Stimulated activated CD4-positive, alpha-beta T cell treated with anti-CD3 and anti-CD28 coated beads, TNF-alpha, amount 100 ng/mL, for 24 hours (primary cell): ENCODE measurements at regions not wholly inside any gene's neighbourhood (a gene's known extent, or its start where the extent isn't known, plus 50 kb on each side); places are given as distances from the start of the nearest gene placed in this dataset.
A peak's percentile ranks its signal among the peaks of the same experiment; 100 is the strongest.

ENCODE experiments used
- DNase-seq, 3 experiments: peaks; one replicate each; pipeline ENCODE4 v3.0.0-alpha.2; 2020; ENCODE audit warnings: low read depth in 3 of 3

DNA sequence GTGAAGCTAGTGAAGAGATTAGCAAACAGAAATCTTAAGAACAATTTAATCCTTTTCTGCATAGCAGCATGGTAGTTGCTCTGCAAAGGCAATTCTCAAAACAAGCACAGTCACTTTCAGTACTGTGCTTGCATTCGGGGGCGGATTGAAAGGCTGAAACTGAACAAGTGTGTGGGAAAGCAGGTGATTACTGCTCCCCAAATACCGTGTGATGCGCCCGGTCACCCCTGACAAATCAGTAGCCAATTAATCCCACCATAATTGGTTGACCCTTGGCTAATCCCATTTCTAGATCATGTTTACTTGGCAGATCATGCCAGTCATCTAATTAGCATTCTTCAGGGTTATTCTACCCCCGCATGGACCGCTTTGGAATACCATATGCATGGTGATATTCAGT, 76.5 kb upstream of the ADRB1 start:
- no peak for DNase-seq

DNA sequence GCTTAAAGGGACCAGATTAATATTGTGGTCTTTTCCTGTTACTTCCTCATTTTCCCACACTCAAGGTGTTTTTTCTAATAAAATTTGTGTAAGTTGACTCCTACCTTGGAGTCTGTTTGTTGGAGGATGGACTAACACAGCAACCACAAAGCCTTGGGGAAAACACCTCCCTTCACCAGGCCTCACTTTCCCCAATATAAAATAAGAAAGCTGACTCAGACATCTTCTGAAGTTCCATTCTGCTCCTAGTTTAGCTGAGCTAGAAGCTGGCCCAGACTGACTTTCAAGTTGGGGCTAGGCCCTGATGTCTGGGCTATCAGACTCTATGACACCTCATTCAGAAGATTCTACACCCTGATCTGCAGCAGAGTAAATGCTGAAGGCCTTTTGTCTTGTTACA, 73.0 kb upstream of the ADRB1 start:
- DNase-seq: no peak

DNA sequence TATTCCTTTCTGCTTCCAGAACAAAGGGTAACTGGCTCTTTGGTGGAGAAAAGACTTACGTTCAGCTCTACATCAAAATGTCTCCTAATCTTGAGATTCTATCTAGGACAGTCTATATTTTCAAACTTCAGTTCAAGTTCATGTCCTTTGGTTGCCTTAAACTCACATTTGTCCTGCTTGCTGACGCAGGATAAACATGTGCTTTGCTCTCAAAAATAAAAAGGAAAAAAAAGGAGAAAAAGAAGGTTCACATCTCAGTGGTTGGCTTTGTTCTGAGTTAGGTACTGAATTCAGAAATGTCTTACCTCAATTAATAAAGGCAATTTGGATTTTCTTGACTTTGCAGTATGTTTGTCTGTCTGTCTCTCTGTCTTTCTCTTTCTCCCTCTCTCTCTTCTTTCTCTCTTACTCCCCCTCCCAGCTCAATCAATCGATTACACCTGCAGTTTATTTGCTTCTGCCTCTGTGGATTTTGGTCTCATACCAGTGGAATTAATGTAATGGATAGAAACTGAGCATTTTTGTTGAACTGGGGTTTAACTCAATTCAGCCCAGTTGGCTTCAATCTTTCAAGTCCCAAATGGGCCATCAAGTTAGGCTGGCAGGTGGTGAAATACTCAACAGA, 72.2 kb upstream of the ADRB1 start:
- no peak for DNase-seq

DNA sequence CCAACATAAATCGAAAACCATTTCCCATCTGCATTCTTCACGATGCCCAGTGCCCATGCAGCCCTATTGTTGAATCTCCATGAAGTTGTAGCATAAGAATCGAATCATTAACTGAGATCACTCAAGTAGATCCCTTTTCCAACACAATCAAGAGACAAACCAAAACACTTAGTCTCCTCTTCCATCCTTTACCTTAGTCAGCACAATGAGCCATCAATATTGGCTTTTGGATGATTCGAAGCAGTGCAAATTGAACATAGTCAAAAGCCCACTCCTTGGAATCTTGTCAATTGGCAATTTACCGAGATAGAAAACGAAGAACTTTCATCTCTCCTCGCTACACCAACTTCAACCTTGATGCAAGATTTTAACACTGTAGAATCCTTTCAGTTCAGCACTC, 66.5 kb upstream of the ADRB1 start:
- DNase-seq: no peak

DNA sequence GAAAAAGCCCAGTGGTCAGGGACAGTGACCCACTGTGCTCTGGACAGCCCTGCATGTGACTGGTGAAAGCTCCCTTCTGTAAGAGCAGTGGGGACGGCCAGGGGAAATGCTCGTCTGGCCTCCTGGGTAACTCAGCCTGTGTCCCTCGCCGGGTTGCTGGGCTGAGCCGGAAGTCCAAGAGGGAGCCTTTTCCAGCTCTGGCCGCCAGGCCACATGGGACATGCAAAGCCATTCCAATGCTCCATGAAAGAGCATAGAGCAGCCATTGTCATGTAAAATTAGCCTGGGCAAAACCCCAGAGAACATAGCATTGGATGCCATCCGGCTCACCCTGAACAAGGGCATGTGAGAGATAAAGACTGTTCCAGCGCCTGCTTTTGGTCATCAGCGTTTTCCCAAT, 64.9 kb upstream of the ADRB1 start:
- DNase-seq: no peak

DNA sequence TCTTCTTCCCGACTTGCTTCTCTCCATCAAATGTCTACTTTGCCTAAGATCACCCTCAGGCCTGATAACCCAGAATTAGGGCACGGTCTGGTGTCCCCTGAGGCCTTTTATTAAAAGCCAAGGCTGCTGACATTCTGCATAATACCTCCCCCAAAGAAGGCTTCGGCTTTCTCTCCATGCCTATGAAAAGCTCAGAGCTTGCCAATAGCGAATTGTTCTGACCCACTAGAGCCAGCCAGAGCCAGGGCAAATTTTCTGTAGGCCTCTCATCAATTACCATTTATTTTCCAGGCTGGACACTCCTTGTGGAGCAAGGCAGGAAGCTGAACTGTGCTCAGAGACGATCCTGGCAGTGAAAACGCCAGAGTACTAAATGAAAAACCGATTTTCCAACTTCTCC, 64.3 kb upstream of the ADRB1 start:
- DNase-seq: no peak

DNA sequence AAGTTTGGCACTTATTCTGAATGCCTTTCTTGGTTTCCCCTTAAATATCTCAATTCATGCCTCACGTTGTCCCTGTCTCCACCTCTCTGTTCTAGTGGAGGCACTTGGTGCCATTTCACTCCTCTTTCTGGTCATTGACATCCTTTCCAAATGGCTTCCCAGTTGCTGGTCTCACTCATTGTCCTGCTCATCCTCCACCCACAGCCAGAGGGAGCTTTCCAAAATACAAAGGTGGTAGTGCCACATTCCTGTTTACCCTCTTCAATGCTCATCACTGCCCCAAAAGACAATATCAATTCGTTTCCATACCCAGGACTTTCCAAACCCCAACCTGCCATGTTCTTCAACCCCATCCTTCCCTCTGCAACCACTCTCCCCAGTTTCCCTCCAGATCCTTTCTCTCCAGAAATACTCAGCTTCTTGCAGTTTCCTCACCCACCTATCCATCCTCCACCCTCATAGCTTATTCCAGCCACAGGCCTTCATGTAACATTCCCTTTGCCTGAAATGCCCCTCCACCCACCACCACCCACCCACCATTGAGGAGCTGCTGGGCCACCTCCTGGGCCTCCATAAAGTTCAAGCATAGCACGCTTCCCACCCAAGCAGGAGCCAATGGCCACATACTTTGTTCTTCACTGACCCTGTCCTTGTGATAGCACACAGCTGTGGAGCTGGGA, 63.1 kb upstream of the ADRB1 start:
- no peak for DNase-seq

DNA sequence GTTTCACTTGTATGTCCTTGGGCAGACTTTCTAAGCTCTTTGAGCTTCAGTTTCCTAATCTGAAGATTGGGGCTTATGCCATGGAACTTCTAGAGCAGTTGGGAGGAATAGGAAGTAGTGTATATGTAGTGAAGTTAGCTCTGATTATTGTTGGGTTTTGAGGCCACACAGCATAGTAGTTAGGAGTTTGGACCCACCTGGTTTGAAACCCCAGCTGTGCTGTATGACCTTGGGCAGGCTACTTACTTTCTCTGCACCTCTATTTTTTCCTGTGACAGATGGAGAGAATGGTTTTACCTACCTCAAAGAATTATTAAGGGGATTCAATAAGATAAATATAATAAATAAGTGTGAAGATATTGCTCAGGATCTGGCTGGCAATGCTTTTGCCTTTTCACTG, 61.4 kb upstream of the ADRB1 start:
- DNase-seq: no peak

DNA sequence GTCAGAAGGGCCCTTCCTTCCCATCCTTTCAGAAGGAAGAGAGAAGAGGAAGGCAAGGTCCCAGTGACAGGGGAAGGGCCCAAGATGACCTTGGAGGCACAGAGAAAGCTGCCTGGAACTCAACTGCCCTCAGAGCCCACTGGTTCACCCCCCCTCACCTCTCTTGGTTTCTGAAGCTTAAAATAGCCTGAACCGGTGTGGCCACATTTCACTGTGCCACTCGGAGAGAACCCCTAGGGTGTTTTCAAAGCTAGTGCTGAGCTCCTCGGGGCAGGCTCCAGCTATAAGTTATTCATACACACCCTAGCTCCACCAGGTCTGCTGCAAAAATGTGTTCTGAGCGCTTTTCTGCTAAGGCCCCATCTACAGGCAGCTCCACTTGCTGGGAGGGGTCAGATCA, 60.9 kb upstream of the ADRB1 start:
- DNase-seq: no peak

DNA sequence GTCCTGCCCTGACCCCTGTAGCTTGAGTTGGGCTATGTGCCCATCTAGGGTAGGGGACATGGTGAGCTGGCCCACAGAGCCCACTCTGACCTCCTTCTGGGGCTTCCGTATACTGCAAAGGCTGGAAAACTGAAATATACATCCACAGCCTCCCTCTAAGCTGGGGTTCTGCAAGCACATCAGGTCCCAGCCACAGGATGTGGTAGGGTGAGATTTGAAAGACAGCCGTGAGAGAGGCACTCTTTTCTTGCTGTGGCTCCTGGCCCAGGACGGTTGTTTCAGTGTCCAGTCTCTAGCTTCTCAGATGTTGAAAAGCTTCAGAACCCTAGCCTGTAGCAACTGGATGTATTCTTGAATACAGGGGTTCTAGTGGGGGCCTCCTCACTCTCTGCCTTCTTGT, 60.1 kb upstream of the ADRB1 start:
- no peak for DNase-seq

DNA sequence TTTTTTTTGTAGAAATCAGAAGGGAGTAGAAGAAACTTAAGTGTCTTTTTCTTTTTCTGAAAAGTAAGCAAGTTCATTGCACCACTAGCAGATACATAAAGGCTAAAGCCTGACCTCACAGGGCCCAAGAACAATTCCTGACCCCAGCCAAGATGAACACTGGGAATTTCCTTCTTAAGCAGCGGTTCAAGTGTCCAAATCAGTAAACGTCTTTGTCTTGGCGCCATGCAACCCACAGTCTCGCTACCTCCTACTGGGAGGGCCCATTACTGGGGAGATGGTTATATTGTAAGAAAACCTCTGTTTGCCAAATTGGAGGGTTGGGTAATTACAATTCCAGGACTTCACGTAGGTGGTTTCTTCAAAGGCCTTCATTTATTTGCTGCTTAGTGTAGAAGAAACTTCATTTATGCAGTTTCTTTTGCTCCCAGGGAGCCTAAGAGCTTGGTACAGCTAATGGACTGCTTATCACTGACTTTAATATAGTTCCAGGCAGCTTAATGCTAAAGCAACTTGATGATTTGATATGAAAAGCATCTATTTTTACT, 58.3 kb upstream of the ADRB1 start:
- DNase-seq: no peak

DNA sequence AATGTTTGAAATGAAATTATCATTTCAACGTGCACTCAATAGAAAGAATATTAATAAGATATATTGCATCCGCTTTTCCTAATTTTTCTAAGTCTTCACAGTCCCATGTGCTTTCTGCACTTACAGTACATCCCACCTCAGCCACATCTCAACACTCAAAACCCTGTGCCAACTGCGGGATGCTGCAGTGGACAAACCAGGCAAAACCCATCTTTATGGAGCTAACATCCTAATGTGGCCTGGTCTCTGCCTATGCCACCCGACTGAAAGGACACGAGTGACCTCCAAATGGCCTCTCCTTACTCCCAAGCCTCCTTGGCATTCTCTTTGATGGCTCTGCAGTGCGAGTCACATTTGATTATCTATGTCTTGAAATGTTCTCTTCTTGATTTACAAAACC, 57.4 kb upstream of the ADRB1 start:
- DNase-seq: no peak

DNA sequence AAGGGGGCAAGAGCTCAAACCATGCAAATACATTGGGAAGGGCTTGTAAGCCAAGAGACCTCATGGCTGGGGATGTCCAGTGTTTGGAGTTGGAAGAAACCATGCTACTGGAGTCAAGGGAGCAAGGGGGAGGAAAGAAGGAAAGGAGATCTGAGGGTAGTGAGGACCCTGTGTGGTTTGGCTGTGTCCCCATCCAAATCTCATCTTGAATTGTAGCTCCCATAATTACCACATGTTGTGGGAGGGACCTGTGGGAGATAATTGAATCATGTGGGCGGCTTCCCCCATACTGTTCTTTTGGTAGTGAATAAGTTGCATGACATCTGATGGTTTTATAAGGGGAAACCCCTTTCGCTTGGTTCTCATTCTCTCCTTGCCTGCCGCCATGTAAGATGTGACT, 56.5 kb upstream of the ADRB1 start:
- no peak for DNase-seq

DNA sequence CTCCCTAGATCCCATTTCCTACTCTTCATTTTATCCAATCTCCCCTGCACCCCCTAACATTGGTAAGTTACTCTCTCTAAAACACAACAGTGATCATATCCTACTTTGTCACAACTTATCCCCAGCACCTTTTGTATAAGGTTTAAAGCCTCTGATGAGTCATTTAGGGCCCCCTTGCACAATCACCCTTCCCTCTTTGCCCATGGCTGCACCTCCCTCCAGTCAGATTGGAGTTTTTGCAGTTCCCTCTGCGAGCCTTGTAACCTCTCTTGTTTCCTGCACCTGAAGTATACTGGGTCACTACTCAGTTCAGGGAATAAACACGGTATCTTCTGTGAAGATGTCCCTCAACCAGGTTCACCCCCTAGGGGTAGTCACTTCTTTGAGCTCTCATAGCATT, 55.9 kb upstream of the ADRB1 start:
- no peak for DNase-seq

DNA sequence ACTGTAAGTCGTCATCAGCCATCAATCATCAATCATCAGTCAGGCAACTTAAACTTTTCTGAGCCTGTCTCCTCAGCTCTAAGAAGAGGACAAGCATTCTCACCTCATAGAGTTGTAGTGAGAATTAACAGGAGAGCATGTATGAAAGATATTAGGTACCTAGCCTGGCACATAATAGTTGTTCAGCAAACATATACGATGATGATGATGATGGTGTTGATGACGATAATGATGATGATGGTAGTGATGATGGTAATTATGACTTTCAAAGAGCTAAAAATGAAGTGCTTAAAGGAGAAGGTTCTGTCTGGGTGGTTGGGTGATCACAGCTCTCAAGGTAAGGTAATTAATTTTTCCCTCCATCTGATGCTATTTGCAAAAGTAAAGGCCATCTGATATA, 55.1 kb upstream of the ADRB1 start:
- DNase-seq: no peak

DNA sequence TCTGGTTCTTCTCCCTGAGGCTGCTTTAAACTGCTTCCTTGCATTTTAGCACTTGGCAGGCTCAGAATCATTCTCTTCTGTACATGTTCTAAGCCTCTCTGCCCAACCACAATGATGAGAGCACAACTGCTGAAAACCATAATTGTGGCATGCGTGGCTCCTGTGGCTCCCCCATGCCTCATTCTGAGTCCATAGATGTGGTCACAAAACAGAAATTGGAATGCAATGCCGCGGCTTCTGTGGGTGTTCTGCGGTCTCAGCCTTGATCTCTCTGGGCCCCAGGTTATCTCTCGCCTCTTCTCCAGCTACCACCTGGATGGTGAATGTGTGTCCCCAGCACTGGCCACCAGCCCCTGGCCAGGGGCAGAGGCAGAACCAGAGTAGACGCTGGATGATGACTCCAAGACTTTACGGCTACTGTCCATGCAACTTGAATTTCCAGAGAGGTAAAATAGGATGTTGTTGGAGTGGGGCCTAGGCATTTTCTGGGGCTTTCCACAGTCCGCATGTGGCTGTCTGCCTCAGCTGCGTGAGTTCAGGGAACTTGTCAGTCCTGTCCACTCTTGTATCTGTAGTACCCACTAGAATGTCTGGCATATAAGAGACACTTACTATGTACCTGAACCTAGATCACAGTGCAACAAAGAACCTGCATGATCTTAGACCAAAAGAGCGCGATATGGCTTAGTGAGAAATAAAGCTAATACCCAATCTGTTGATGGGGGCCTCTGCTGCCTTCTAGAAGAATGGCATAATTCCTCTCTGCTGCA, 52.4 kb upstream of the ADRB1 start:
- peak in 1 of 3 experiments; percentile 60 for DNase-seq

DNA sequence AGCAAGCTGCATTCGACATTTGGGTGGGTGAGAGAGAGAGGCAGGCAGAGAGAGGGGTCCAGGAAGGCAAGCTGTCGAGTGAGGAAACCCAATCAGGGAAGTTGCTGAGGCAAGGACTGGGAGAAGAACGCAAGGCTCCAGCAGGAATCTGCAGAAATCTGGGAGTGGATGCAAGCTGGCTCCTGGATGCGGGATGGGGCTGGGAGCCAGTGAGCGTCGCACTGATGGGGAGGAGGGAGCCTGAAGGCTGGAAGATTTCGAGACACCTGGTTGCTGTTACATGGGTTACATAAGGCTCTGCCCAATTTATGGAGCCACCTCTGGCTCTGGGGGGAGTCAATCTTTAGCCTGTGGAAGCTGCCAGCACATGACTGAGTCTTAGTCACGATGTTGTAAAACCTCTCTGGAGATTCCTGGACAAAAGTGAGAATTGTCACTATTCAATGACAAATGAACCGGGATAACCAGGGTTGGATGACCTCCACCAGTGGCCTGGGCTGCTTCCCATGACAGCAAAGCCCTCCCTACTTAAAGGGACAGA, 51.1 kb upstream of the ADRB1 start:
- no peak for DNase-seq

DNA sequence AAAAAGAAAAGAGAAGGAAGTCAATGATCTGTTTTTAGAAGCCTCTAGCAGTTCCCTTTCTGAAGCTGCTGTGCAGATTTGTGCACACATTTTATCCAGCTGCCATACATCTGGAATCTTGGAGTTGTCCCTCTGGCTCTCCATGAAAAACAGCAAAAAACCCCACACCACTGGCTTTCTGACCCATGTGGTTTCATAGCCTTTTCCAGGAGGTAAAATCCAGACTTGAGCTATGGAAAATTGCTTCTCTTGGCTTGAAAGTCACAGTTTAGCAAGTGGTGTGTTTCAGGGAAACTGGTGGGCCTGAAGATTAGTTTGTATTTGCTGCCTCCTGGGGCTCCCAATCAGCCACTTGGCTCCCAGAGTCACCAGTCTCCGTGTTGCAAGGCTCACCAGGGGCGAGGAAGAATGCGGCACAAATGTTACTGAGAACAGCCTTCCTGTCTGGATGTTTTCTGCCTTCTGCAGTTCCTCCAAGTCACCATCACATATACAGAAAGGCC, 50.1 kb upstream of the ADRB1 start:
- DNase-seq: no peak
